ENCODE measurements at regions not wholly inside any gene's neighbourhood (a gene's known extent, or its start where the extent isn't known, plus 50 kb on each side); places are given as distances from the start of the nearest gene placed in this dataset.

DNA sequence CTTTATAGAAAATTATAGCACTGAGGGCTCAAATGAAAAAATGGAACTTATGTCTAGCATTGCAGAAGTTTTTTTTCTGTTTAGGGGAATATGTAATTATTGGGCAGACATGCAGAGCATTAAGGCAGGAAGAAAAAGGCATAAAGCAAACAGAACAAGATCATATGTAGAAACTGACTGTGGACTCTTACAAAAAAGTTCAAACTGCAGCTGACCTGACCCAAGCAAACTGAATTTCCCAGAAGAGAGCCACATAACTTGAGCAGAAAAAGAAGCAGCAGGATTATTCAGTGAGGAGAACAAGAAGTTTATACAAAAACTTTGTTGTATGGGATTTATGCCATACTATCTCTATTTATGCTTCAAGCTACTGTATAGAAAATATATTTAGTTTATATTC lies 250.9 kb downstream of the PHF14 start:
- TF ChIP-seq TCF7L2 (IDR thresholded peaks at IDR 0.05; ENCODE audit: borderline replicate concordance, extremely low read depth, insufficient read depth, insufficient read length) (no peak), ZNF274 (IDR thresholded peaks at IDR 0.05; ENCODE audit: low read depth, low read length) (no peak), EGR1 (IDR thresholded peaks at IDR 0.05; ENCODE audit: low read depth) (no peak), ZBTB33 (IDR thresholded peaks at IDR 0.05; ENCODE audit: extremely low read depth, insufficient replicate concordance, low read length) (no peak), SIN3A (IDR thresholded peaks at IDR 0.05; ENCODE audit: low read depth) (no peak), POLR2A (IDR thresholded peaks at IDR 0.05; ENCODE audit: borderline replicate concordance, extremely low read depth, insufficient read depth, insufficient read length) (no peak), JUND (IDR thresholded peaks at IDR 0.05) (no peak), ELF1 (IDR thresholded peaks at IDR 0.05; ENCODE audit: borderline replicate concordance, low read depth) (no peak), EZH2 (IDR thresholded peaks at IDR 0.05) (no peak), FOSL1 (IDR thresholded peaks at IDR 0.05; ENCODE audit: low read depth) (no peak), CEBPB (IDR thresholded peaks at IDR 0.05; ENCODE audit: low read depth) (no peak)
- TF ChIP-seq, protein P1, sequence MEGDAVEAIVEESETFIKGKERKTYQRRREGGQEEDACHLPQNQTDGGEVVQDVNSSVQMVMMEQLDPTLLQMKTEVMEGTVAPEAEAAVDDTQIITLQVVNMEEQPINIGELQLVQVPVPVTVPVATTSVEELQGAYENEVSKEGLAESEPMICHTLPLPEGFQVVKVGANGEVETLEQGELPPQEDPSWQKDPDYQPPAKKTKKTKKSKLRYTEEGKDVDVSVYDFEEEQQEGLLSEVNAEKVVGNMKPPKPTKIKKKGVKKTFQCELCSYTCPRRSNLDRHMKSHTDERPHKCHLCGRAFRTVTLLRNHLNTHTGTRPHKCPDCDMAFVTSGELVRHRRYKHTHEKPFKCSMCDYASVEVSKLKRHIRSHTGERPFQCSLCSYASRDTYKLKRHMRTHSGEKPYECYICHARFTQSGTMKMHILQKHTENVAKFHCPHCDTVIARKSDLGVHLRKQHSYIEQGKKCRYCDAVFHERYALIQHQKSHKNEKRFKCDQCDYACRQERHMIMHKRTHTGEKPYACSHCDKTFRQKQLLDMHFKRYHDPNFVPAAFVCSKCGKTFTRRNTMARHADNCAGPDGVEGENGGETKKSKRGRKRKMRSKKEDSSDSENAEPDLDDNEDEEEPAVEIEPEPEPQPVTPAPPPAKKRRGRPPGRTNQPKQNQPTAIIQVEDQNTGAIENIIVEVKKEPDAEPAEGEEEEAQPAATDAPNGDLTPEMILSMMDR (IDR thresholded peaks at IDR 0.05 in 2 of 3, conservative IDR thresholded peaks at IDR 0.05 in 1 of 3; ENCODE audit: borderline replicate concordance in 1 of 3, insufficient read depth in 1 of 3, low read depth in 2 of 3, low read length in 2 of 3), result no peak
- TF ChIP-seq, protein P2, sequence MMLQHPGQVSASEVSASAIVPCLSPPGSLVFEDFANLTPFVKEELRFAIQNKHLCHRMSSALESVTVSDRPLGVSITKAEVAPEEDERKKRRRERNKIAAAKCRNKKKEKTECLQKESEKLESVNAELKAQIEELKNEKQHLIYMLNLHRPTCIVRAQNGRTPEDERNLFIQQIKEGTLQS (IDR thresholded peaks at IDR 0.05), result no peak
- TF ChIP-seq, protein P3, sequence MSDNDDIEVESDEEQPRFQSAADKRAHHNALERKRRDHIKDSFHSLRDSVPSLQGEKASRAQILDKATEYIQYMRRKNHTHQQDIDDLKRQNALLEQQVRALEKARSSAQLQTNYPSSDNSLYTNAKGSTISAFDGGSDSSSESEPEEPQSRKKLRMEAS (IDR thresholded peaks at IDR 0.05), result no peak

Data from HCT116 (cell line).